NT2/D1 (cell line): ENCODE measurements at regions not wholly inside any gene's neighbourhood (a gene's known extent, or its start where the extent isn't known, plus 50 kb on each side); places are given as distances from the start of the nearest gene placed in this dataset.

Source experiments
- SUZ12 ChIP-seq: IDR thresholded peaks from 2 replicates; pipeline ENCODE4 v1.6.1; 2011; ENCODE audit not compliant: insufficient read length, insufficient read depth; ENCODE audit errors: extremely low read depth
- YY1 ChIP-seq: IDR thresholded peaks from 2 replicates; pipeline ENCODE4 v1.6.1; 2011; ENCODE audit not compliant: insufficient read length, insufficient read depth

- no peak for TF ChIP-seq YY1
- TF ChIP-seq SUZ12, result no peak
Observed at GRCh38 chr14:57066463-57066862, 202.2 kb downstream of the EXOC5 start.
